Mesendoderm (in vitro differentiated cells): ENCODE measurements at regions not wholly inside any gene's neighbourhood (a gene's known extent, or its start where the extent isn't known, plus 50 kb on each side); places are given as distances from the start of the nearest gene placed in this dataset.

ENCODE experiments used
- DNase-seq: peaks from one replicate; pipeline ENCODE4 v3.0.0; 2013
- H2AK5ac ChIP-seq: 2 replicates; pipeline ENCODE4 v1.6.1; 2013; ENCODE audit warnings: low read length, inconsistent platforms
- H2BK120ac ChIP-seq: 2 replicates; pipeline ENCODE4 v1.6.1; 2013; ENCODE audit warnings: low read depth, mild to moderate bottlenecking, low read length, moderate library complexity, mixed read lengths
- H2BK15ac ChIP-seq: replicated peaks from 2 replicates; pipeline ENCODE4 v1.6.1; 2013; ENCODE audit warnings: low read depth, mild to moderate bottlenecking, moderate library complexity
- H2BK5ac ChIP-seq: 2 replicates; pipeline ENCODE4 v1.6.1; 2013; ENCODE audit warnings: low read length, inconsistent platforms
- H3K18ac ChIP-seq: 2 replicates; pipeline ENCODE4 v1.6.1; 2013; ENCODE audit warnings: mild to moderate bottlenecking, low read length, mixed read lengths
- H3K23ac ChIP-seq: one replicate; pipeline ENCODE4 v1.6.1; 2013; ENCODE audit warnings: low read length
- H3K27ac ChIP-seq: 2 replicates; pipeline ENCODE4 v1.5.1; 2013; ENCODE audit warnings: low read depth, mild to moderate bottlenecking, inconsistent platforms, low read length, moderate library complexity
- H3K27me3 ChIP-seq: 2 replicates; pipeline ENCODE4 v1.6.1; 2013; ENCODE audit warnings: low read length, control low read depth, mild to moderate bottlenecking, inconsistent platforms; ENCODE audit not compliant: insufficient read depth, poor library complexity
- H3K36me3 ChIP-seq: 2 replicates; pipeline ENCODE4 v1.6.1; 2013; ENCODE audit warnings: low read length, inconsistent platforms; ENCODE audit not compliant: control insufficient read depth, insufficient read depth
- H3K4ac ChIP-seq: one replicate; pipeline ENCODE4 v1.6.1; 2013; ENCODE audit warnings: low read depth, mild to moderate bottlenecking, low read length, moderate library complexity
- H3K4me1 ChIP-seq: 2 replicates; pipeline ENCODE4 v1.6.1; 2013; ENCODE audit warnings: low read depth, low read length, inconsistent platforms; ENCODE audit not compliant: control insufficient read depth
- H3K4me2 ChIP-seq: 2 replicates; pipeline ENCODE4 v1.6.1; 2013; ENCODE audit warnings: low read length
- H3K4me3 ChIP-seq: 2 replicates; pipeline ENCODE4 v1.5.1; 2013; ENCODE audit warnings: mild to moderate bottlenecking, low read length
- H3K56ac ChIP-seq: one replicate; pipeline ENCODE4 v1.6.1; 2013; ENCODE audit warnings: low read length
- H3K79me1 ChIP-seq: 2 replicates; pipeline ENCODE4 v1.6.1; 2013; ENCODE audit warnings: low read length, inconsistent platforms
- H3K79me2 ChIP-seq: 2 replicates; pipeline ENCODE4 v1.6.1; 2013; ENCODE audit warnings: mild to moderate bottlenecking, low read length; ENCODE audit not compliant: control insufficient read depth, insufficient read depth
- H3K9ac ChIP-seq: 2 replicates; pipeline ENCODE4 v1.6.1; 2013; ENCODE audit warnings: low read length, inconsistent platforms
- H4K5ac ChIP-seq: one replicate; pipeline ENCODE4 v1.6.1; 2013; ENCODE audit warnings: low read length
- H4K8ac ChIP-seq: one replicate; pipeline ENCODE4 v1.6.1; 2013; ENCODE audit warnings: low read depth, mild to moderate bottlenecking, control low read depth, low read length, moderate library complexity
- WGBS: extraction: QIAGEN DNeasy Blood & Tissue Kit; methylation state at CpG from one replicate; pipeline ENCODE4 v1.1.7; 2013; ENCODE audit warnings: low lambda C conversion rate, missing lambda C conversion rate; ENCODE audit not compliant: insufficient coverage; ENCODE audit errors: extremely low coverage; 5-methylcytosine and 5-hydroxymethylcytosine counted together

GRCh38 chr13:104485571-104485970, 1419.4 kb upstream of the SLC10A2 start:
- Histone ChIP-seq H3K79me1 (no peaks in the 10 kb centered on the region), H3K79me2 (no peaks in the 10 kb centered on the region), H3K9ac (no peak overlapping the region), H4K5ac (no peak overlapping the region), H3K4me3 (no peak overlapping the region), H3K23ac (no peak overlapping the region), H4K8ac (no peak overlapping the region), H2BK120ac (no peak overlapping the region), H2BK15ac (no peak overlapping the region), H3K27ac (no peak overlapping the region), H3K4me2 (no peak overlapping the region), H3K56ac (no peak overlapping the region), H3K36me3 (no peaks in the 10 kb centered on the region), H3K4ac (no peak overlapping the region), H3K18ac (no peak overlapping the region), H2AK5ac (no peak overlapping the region), H3K4me1 (no peaks in the 10 kb centered on the region), H3K27me3 (no peaks in the 10 kb centered on the region), H2BK5ac (no peak overlapping the region)
- WGBS = no CpG with 5 or more reads among the region's 1 CpG
- DNase-seq = no peak

GRCh38 chr13:104483631-104484030, 1417.4 kb upstream of the SLC10A2 start:
- Histone ChIP-seq H3K79me2 (no peaks in the 10 kb centered on the region), H3K56ac (no peak overlapping the region)
- WGBS = no CpG with 5 or more reads among the region's 10 CpGs

GRCh38 chr13:104477261-104477660, 1411.0 kb upstream of the SLC10A2 start:
- WGBS = no CpG with 5 or more reads among the region's 2 CpGs
- H3K79me1 ChIP-seq = no peaks in the 10 kb centered on the region
- H2BK5ac ChIP-seq = no peak overlapping the region
- no peaks in the 10 kb centered on the region for H3K4me1 ChIP-seq
- no peaks in the 10 kb centered on the region for H3K27me3 ChIP-seq
- H3K18ac ChIP-seq = no peak overlapping the region
- H3K27ac ChIP-seq = no peak overlapping the region
- no peak overlapping the region for H3K23ac ChIP-seq
- no peaks in the 10 kb centered on the region for H3K79me2 ChIP-seq
- H3K4me2 ChIP-seq = no peak overlapping the region
- no peak overlapping the region for H3K4me3 ChIP-seq
- no peak overlapping the region for H4K8ac ChIP-seq
- H3K4ac ChIP-seq = no peak overlapping the region
- H3K36me3 ChIP-seq = no peaks in the 10 kb centered on the region
- H3K9ac ChIP-seq = no peak overlapping the region
- no peak overlapping the region for H2BK15ac ChIP-seq
- DNase-seq = no peak
- H3K56ac ChIP-seq = no peak overlapping the region
- no peak overlapping the region for H2BK120ac ChIP-seq
- no peak overlapping the region for H4K5ac ChIP-seq
- H2AK5ac ChIP-seq = no peak overlapping the region

More at GRCh38 chr13:104483631-104484030, 1417.4 kb upstream of the SLC10A2 start:
- H3K18ac ChIP-seq = no peak overlapping the region
- H3K4me3 ChIP-seq = no peak overlapping the region
- H3K27ac ChIP-seq = no peak overlapping the region
- H2AK5ac ChIP-seq = no peak overlapping the region
- H4K8ac ChIP-seq = no peak overlapping the region
- no peaks in the 10 kb centered on the region for H3K4me1 ChIP-seq
- no peak overlapping the region for H3K4me2 ChIP-seq
- H3K23ac ChIP-seq = no peak overlapping the region
- no peak overlapping the region for H3K4ac ChIP-seq
- no peaks in the 10 kb centered on the region for H3K27me3 ChIP-seq
- H2BK5ac ChIP-seq = no peak overlapping the region
- no peak overlapping the region for H2BK15ac ChIP-seq
- H2BK120ac ChIP-seq = no peak overlapping the region
- no peak for DNase-seq
- H3K79me1 ChIP-seq = no peaks in the 10 kb centered on the region
- H3K36me3 ChIP-seq = no peaks in the 10 kb centered on the region
- H3K9ac ChIP-seq = no peak overlapping the region
- no peak overlapping the region for H4K5ac ChIP-seq

- Histone ChIP-seq H3K9ac (no peak overlapping the region), H3K56ac (no peak overlapping the region), H3K27me3 (no peaks in the 10 kb centered on the region), H3K4me1 (no peaks in the 10 kb centered on the region), H2AK5ac (no peak overlapping the region), H3K23ac (no peak overlapping the region), H4K8ac (no peak overlapping the region), H2BK15ac (no peak overlapping the region), H3K79me1 (no peaks in the 10 kb centered on the region), H2BK5ac (no peak overlapping the region), H3K18ac (no peak overlapping the region), H3K4ac (no peak overlapping the region), H3K4me3 (no peak overlapping the region), H3K36me3 (no peaks in the 10 kb centered on the region), H4K5ac (no peak overlapping the region), H3K4me2 (no peak overlapping the region), H3K27ac (no peak overlapping the region), H2BK120ac (no peak overlapping the region), H3K79me2 (no peaks in the 10 kb centered on the region)
- no peak for DNase-seq
Measured at GRCh38 chr13:104473936-104474335, 1407.7 kb upstream of the SLC10A2 start.

GRCh38 chr13:104466016-104466415, 1399.8 kb upstream of the SLC10A2 start:
- Histone ChIP-seq H3K27ac (no peak overlapping the region), H2BK120ac (no peak overlapping the region), H3K18ac (no peak overlapping the region), H3K27me3 (no peaks in the 10 kb centered on the region), H2BK15ac (no peak overlapping the region), H2BK5ac (no peak overlapping the region), H3K4ac (no peak overlapping the region), H3K9ac (no peak overlapping the region), H3K79me2 (no peaks in the 10 kb centered on the region), H3K4me3 (no peak overlapping the region), H3K4me1 (no peaks in the 10 kb centered on the region), H4K8ac (no peak overlapping the region), H3K56ac (no peak overlapping the region), H3K79me1 (no peaks in the 10 kb centered on the region), H2AK5ac (no peak overlapping the region), H3K36me3 (no peaks in the 10 kb centered on the region), H3K23ac (no peak overlapping the region), H4K5ac (no peak overlapping the region), H3K4me2 (no peak overlapping the region)
- DNase-seq = peak; percentile 34

GRCh38 chr13:104461049-104461448, 1394.8 kb upstream of the SLC10A2 start:
- Histone ChIP-seq H2AK5ac (no peak overlapping the region), H3K27ac (no peak overlapping the region), H2BK15ac (no peak overlapping the region), H3K27me3 (no peaks in the 10 kb centered on the region), H3K56ac (no peak overlapping the region), H3K23ac (no peak overlapping the region), H3K4ac (no peak overlapping the region), H2BK5ac (no peak overlapping the region), H2BK120ac (no peak overlapping the region), H3K36me3 (no peaks in the 10 kb centered on the region), H3K9ac (no peak overlapping the region), H3K79me1 (no peaks in the 10 kb centered on the region), H4K5ac (no peak overlapping the region), H3K4me3 (no peak overlapping the region), H3K18ac (no peak overlapping the region), H3K4me1 (no peaks in the 10 kb centered on the region), H4K8ac (no peak overlapping the region), H3K79me2 (no peaks in the 10 kb centered on the region), H3K4me2 (no peak overlapping the region)
- no CpG with 5 or more reads among the region's 4 CpGs for WGBS
- DNase-seq = no peak
